CD4-positive, alpha-beta T cell (primary cell): ENCODE measurements at regions not wholly inside any gene's neighbourhood (a gene's known extent, or its start where the extent isn't known, plus 50 kb on each side); places are given as distances from the start of the nearest gene placed in this dataset.

Source experiments
- ATAC-seq: fragments of 200-7000 bp; cut with Tn5 transposase; one replicate; pipeline ENCODE4 v1.10.0; 2022; ENCODE audit warnings: mild to moderate bottlenecking; ENCODE audit not compliant: poor library complexity
- CTCF ChIA-PET: fragments of 350-600 bp; sonication (Branson Sonifier 250); formaldehyde crosslinking; loops from one replicate; lab custom pipeline; 2021; ENCODE audit warnings: antibody characterized with exemption, inconsistent platforms; lab: Charles Lee
- POLR2A ChIA-PET: fragments of 350-600 bp; sonication (Branson Sonifier 250); formaldehyde crosslinking; loops from one replicate; lab custom pipeline; 2021; ENCODE audit warnings: antibody characterized with exemption, inconsistent platforms; lab: Charles Lee
- DNase-seq, 14 experiments: peaks; one replicate each; pipeline ENCODE4 v3.0.0-alpha.2; 2013 to 2020; ENCODE audit warnings: mixed read lengths in 2 of 14
- H3K27ac ChIP-seq, 2 donors: one replicate each; pipeline versions ENCODE4 v1.5.1 to v1.7.0; 2013; ENCODE audit warnings: low read length in 2 of 2, low read depth in 1 of 2, mild to moderate bottlenecking in 1 of 2
- H3K27me3 ChIP-seq, 2 experiments: 1 replicate in 1 of 2; 2 replicates in 1 of 2; pipeline versions ENCODE4 v1.6.1 to v1.7.0; 2013; ENCODE audit warnings: low read length in 2 of 2, control low read depth in 1 of 2, mild to moderate bottlenecking in 1 of 2, moderate library complexity in 1 of 2; ENCODE audit not compliant: insufficient read depth in 2 of 2, control insufficient read depth in 1 of 2
- H3K36me3 ChIP-seq: one replicate; pipeline ENCODE4 v1.6.1; 2013; ENCODE audit warnings: low read length, control low read depth; ENCODE audit not compliant: insufficient read depth
- H3K4me1 ChIP-seq: one replicate; pipeline ENCODE4 v1.6.1; 2013; ENCODE audit warnings: low read length, control low read depth; ENCODE audit not compliant: insufficient read depth
- H3K4me3 ChIP-seq: one replicate; pipeline ENCODE4 v1.5.1; 2013; ENCODE audit warnings: mild to moderate bottlenecking, low read length, moderate library complexity
- H3K9me3 ChIP-seq, 2 experiments: 1 replicate in 1 of 2; 2 replicates in 1 of 2; pipeline versions ENCODE4 v1.6.1 to v1.7.0; 2013; ENCODE audit warnings: low read length in 2 of 2, mild to moderate bottlenecking in 2 of 2, control low read depth in 1 of 2, moderate library complexity in 1 of 2; ENCODE audit not compliant: control insufficient read depth in 1 of 2, insufficient read depth in 1 of 2
- H3K27ac Mint-ChIP-seq: one replicate; pipeline ENCODE4 v1.8.0; 2020; ENCODE audit warnings: mixed read lengths
- H3K27me3 Mint-ChIP-seq: one replicate; pipeline ENCODE4 v1.8.0; 2021; ENCODE audit warnings: mixed read lengths
- H3K36me3 Mint-ChIP-seq: one replicate; pipeline ENCODE4 v1.8.0; 2021; ENCODE audit warnings: low read depth, mixed read lengths
- H3K4me1 Mint-ChIP-seq: one replicate; pipeline ENCODE4 v1.8.0; 2021; ENCODE audit warnings: low read depth, mixed read lengths
- H3K4me3 Mint-ChIP-seq: one replicate; pipeline ENCODE4 v1.8.0; 2020; ENCODE audit warnings: mild to moderate bottlenecking, mixed read lengths
- H3K9me3 Mint-ChIP-seq: one replicate; pipeline ENCODE4 v1.8.0; 2020; ENCODE audit warnings: mixed read lengths
- intact Hi-C, 2 experiments: fragments of 100-400 bp; cut with DNase I in 1 of 2; cut with micrococcal nuclease in 1 of 2; formaldehyde crosslinking; loops; one replicate each; pipeline versions ENCODE4 v1.15.1 to v1.9.0; 2023 to 2025; cut with DNase I, micrococcal nuclease
- TF ChIP-seq, protein P1 (sequence below): fragments of 200-600 bp; IDR thresholded peaks from one replicate; pipeline ENCODE4 v1.8.0; 2022; ENCODE audit warnings: antibody characterized with exemption, mild to moderate bottlenecking

DNA sequence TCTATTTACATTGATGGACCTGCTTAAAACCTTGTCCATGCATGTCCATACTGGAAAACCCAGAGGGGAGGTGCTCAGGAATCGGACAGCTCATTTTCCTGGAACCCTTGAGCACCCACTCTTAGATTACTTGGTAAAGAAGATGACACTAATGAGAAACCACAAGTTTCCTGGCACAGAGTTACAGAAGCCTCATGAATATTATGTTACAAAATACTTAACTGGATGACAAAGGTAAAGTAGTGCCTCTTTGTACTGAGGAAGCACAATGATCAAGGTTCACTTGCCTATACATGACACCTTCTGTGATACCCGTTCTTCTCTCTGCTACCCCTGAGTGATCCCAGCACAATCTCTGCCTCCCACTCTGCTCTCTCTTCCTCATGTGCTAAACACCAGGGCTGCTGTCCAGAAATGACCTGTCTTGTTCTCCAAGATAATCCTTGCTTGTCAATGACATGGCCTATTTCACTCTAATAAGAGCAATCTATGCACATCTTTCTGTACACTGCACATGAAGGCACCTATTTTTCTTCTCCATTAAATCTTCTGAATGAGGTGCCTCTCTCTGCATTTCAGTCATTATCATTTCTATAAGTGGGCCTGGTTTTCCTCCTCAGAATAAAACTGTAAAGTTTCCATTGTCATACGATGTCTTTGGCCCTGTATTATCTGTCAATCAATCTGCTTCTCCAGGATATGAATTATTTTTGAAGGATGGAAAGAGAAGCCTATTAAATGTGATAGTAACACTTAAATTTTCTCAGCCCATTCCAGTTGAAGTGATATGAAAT, 684.0 kb upstream of the ACO1 start:
- Mint-ChIP-seq H3K9me3 (peaks cover 10% of the 10 kb centered on the region), H3K27ac (no peak overlapping the region), H3K4me3 (no peak overlapping the region), H3K36me3 (no peaks in the 10 kb centered on the region), H3K4me1 (no peaks in the 10 kb centered on the region), H3K27me3 (no peaks in the 10 kb centered on the region)
- H3K27ac ChIP-seq = no peak overlapping the region
- DNase-seq (peak in 1 of 14 experiments; percentile 9), ATAC-seq (no peak)
- ChIA-PET POLR2A (no interaction called here), CTCF (no interaction called here)
- no peaks in the 10 kb centered on the region for H3K36me3 ChIP-seq
- no peak overlapping the region for H3K4me3 ChIP-seq
- H3K27me3 ChIP-seq = no peaks in the 10 kb centered on the region
- TF ChIP-seq, protein P1, sequence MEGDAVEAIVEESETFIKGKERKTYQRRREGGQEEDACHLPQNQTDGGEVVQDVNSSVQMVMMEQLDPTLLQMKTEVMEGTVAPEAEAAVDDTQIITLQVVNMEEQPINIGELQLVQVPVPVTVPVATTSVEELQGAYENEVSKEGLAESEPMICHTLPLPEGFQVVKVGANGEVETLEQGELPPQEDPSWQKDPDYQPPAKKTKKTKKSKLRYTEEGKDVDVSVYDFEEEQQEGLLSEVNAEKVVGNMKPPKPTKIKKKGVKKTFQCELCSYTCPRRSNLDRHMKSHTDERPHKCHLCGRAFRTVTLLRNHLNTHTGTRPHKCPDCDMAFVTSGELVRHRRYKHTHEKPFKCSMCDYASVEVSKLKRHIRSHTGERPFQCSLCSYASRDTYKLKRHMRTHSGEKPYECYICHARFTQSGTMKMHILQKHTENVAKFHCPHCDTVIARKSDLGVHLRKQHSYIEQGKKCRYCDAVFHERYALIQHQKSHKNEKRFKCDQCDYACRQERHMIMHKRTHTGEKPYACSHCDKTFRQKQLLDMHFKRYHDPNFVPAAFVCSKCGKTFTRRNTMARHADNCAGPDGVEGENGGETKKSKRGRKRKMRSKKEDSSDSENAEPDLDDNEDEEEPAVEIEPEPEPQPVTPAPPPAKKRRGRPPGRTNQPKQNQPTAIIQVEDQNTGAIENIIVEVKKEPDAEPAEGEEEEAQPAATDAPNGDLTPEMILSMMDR = no peak
- no peaks in the 10 kb centered on the region for H3K4me1 ChIP-seq
- no peaks in the 10 kb centered on the region for H3K9me3 ChIP-seq
- intact Hi-C loops = no loop called here

DNA sequence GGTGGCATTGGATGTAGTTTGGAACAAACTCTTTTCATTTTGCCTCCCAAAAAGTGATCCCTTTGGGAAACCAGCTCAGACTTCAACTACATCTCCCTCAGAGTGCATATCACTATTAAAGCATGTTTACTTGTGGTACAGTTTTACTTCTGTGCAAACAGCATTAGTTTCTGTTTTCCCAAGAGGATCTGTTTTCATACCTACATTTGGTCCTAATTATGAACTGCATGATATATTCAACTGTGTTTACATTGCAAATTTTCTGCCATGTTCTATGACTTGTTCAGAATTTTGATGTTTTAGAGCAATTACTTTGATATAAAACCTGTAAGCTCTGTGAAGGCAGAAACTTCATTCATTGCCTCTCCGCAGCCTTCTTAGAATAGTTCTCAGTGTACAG, 681.5 kb upstream of the ACO1 start:
- H3K4me1 Mint-ChIP-seq = no peaks in the 10 kb centered on the region
- ATAC-seq (no peak), DNase-seq (no peak)
- Histone ChIP-seq H3K4me1 (no peaks in the 10 kb centered on the region), H3K27ac (no peak overlapping the region), H3K27me3 (no peaks in the 10 kb centered on the region), H3K9me3 (no peaks in the 10 kb centered on the region), H3K36me3 (no peaks in the 10 kb centered on the region), H3K4me3 (no peak overlapping the region)
- no peak overlapping the region for H3K27ac Mint-ChIP-seq
- no peak overlapping the region for H3K4me3 Mint-ChIP-seq
- H3K9me3 Mint-ChIP-seq = peaks cover 9% of the 10 kb centered on the region
- intact Hi-C loops = no loop called here
- ChIA-PET CTCF (no interaction called here), POLR2A (no interaction called here)
- no peaks in the 10 kb centered on the region for H3K27me3 Mint-ChIP-seq
- no peaks in the 10 kb centered on the region for H3K36me3 Mint-ChIP-seq
- TF ChIP-seq, protein P1 = no peak

DNA sequence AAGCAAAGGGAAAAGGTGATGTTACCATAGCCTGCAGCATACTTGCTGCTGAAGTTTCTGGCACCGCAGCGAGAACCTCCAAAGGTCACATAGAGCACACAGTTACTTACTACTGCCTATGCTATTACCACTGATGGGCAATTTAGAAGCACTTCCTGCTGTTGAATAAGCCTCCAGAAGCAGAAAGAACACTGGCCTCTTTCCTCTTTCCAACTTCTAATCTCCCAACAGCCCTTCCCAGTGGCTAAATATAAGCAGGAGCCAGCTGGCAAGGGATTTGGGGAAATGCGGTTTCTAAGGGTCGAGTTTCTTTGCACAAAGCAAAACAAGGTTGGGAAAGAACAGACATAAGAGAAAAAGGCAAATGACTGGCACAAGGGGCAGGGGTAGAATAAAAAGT, 669.2 kb upstream of the ACO1 start:
- no peak for DNase-seq
- Histone ChIP-seq H3K9me3 (no peaks in the 10 kb centered on the region), H3K27ac (no peak overlapping the region), H3K4me3 (no peak overlapping the region), H3K4me1 (no peaks in the 10 kb centered on the region), H3K36me3 (no peaks in the 10 kb centered on the region), H3K27me3 (no peaks in the 10 kb centered on the region)
- Mint-ChIP-seq H3K4me1 (no peaks in the 10 kb centered on the region), H3K27me3 (no peaks in the 10 kb centered on the region), H3K27ac (no peak overlapping the region), H3K4me3 (no peak overlapping the region), H3K9me3 (no peaks in the 10 kb centered on the region), H3K36me3 (no peaks in the 10 kb centered on the region)
- ATAC-seq = no peak
- TF ChIP-seq, protein P1 = no peak
- ChIA-PET POLR2A (no interaction called here), CTCF (no interaction called here)
- intact Hi-C loops = no loop called here
